Mucosa of descending colon (tissue), 3 donors: ENCODE measurements at regions not wholly inside any gene's neighbourhood (a gene's known extent, or its start where the extent isn't known, plus 50 kb on each side); places are given as distances from the start of the nearest gene placed in this dataset.

Source experiments
- ATAC-seq: fragments of 200-7000 bp; cut with Tn5 transposase; one replicate; pipeline ENCODE4 v1.9.1; 2020; ENCODE audit warnings: mild to moderate bottlenecking, moderate library complexity
- DNase-seq, 3 donors: peaks; one replicate each; pipeline ENCODE4 v3.0.0-alpha.2; 2020
- H3K36me3 ChIP-seq: fragments of 200-600 bp; one replicate; pipeline ENCODE4 v1.8.0; 2021; ENCODE audit warnings: low read depth, mild to moderate bottlenecking
- H3K4me1 ChIP-seq: fragments of 200-600 bp; one replicate; pipeline ENCODE4 v1.8.0; 2021; ENCODE audit warnings: low read depth, mild to moderate bottlenecking
- H3K4me3 ChIP-seq: fragments of 200-600 bp; one replicate; pipeline ENCODE4 v1.8.0; 2021; ENCODE audit warnings: mild to moderate bottlenecking
- H3K9me3 ChIP-seq: fragments of 200-600 bp; one replicate; pipeline ENCODE4 v1.8.0; 2021; ENCODE audit warnings: mild to moderate bottlenecking
- CTCF ChIP-seq: fragments of 200-600 bp; IDR thresholded peaks from one replicate; pipeline ENCODE4 v1.8.0; 2022; ENCODE audit warnings: antibody characterized with exemption, mild to moderate bottlenecking
- intact Hi-C, 2 donors: fragments of 100-400 bp; cut with DNase I in 1 of 2; cut with micrococcal nuclease in 1 of 2; formaldehyde crosslinking; loops; one replicate each; pipeline versions ENCODE4 v1.11.0 to v1.11.1; 2022; cut with DNase I, micrococcal nuclease
- donor health status: DM: no; HTN: no; CAD: no; lungs with moderate emphysema.
- donor health status: DM: no; HTN: no; CAD: no.
- donor health status: DM: no; HTN: yes; CAD: no.

- no peaks in the 10 kb centered on the region for H3K9me3 ChIP-seq
- ATAC-seq, result no peak
- DNase-seq, result no peak
- no peak overlapping the region for H3K4me3 ChIP-seq
- H3K36me3 ChIP-seq, result no peaks in the 10 kb centered on the region
- TF ChIP-seq CTCF, result no peak
- intact Hi-C loops, result no loop called here
- no peaks in the 10 kb centered on the region for H3K4me1 ChIP-seq
These were observed 80.3 kb upstream of the PUDP start for GRCh38 chrX:7228226-7228625.

DNA sequence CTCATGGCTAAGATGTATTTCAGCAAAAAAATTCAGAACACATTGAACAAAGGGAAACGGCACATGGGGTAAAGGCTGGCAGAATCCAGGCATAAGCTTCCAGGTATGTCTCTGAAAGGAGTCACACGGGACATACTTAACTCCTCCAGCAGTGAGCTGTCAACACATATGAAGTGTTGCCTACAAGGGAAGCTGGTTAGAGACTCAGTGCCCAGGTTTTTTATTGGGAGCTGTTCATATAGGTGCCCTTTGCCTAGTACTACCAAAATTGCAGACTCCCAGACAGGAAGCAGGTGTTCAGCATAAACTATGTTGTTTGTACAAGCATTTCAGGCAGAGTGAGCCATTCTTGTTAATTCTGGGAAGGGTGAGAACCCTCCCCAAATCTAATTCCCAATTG, 77.4 kb upstream of the PUDP start:
- Histone ChIP-seq H3K4me1 (no peaks in the 10 kb centered on the region), H3K9me3 (no peaks in the 10 kb centered on the region), H3K4me3 (no peak overlapping the region), H3K36me3 (no peaks in the 10 kb centered on the region)
- intact Hi-C loops, result no loop called here
- no peak for DNase-seq
- ATAC-seq, result no peak
- TF ChIP-seq CTCF, result no peak

DNA sequence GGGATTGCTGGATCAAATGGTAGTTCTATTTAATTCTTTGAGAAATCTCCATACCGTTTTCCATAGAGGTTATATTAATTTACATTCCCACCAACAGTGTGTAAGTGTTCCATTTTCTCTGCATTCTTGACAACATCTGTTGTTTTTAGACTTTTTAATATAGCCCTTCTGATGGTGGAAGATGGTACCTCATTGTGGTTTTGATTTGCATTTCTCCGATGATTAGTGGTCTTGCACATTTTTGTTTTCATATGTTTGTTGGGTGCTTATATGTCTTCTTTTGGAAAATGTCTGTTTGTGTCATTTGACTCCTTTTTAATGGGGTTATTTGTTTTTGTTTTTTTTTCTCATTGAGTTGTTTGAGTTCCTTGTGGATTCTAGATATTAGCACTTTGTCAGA, 75.3 kb upstream of the PUDP start:
- no peak for DNase-seq
- intact Hi-C loops, result no loop called here
- no peak for ATAC-seq
- Histone ChIP-seq H3K4me3 (no peak overlapping the region), H3K4me1 (no peaks in the 10 kb centered on the region), H3K36me3 (no peaks in the 10 kb centered on the region), H3K9me3 (no peaks in the 10 kb centered on the region)
- no peak for TF ChIP-seq CTCF

- no peak for TF ChIP-seq CTCF
- DNase-seq, result no peak
- intact Hi-C loops, result no loop called here
- Histone ChIP-seq H3K36me3 (no peaks in the 10 kb centered on the region), H3K9me3 (no peaks in the 10 kb centered on the region), H3K4me3 (no peak overlapping the region), H3K4me1 (no peaks in the 10 kb centered on the region)
- ATAC-seq, result no peak
These were observed 72.2 kb upstream of the PUDP start for GRCh38 chrX:7220121-7220520.

GRCh38 chrX:7219153-7219705, 71.3 kb upstream of the PUDP start:
- Histone ChIP-seq H3K9me3 (no peaks in the 10 kb centered on the region), H3K4me1 (no peaks in the 10 kb centered on the region), H3K36me3 (no peaks in the 10 kb centered on the region), H3K4me3 (no peak overlapping the region)
- ATAC-seq (no peak), DNase-seq (no peak)
- intact Hi-C loops, result no loop called here
- TF ChIP-seq CTCF, result no peak
